Neural cell (in vitro differentiated cells): ENCODE measurements at regions not wholly inside any gene's neighbourhood (a gene's known extent, or its start where the extent isn't known, plus 50 kb on each side); places are given as distances from the start of the nearest gene placed in this dataset.
A peak's percentile ranks its signal among the peaks of the same experiment; 100 is the strongest.

ENCODE experiments used
- CTCF ChIP-seq: fragments of 450-650 bp; IDR thresholded peaks from 2 replicates; pipeline ENCODE4 v1.5.1; 2014; ENCODE audit warnings: antibody characterized with exemption, mild to moderate bottlenecking, moderate library complexity; ENCODE audit not compliant: poor library complexity, severe bottlenecking
- EZH2 ChIP-seq: fragments of 200-600, 300-800 bp; shearing (Covaris generic), sonication (generic); IDR thresholded peaks from 2 replicates; pipeline ENCODE4 v1.6.1; 2014; ENCODE audit warnings: antibody characterized with exemption, low read length, borderline replicate concordance, mild to moderate bottlenecking; ENCODE audit not compliant: insufficient read depth, poor library complexity, severe bottlenecking
- POLR2AphosphoS5 ChIP-seq: IDR thresholded peaks from 2 replicates; pipeline ENCODE4 v1.6.1; 2012
- RAD21 ChIP-seq: fragments of 450-650 bp; conservative IDR thresholded peaks from 2 replicates; pipeline ENCODE4 v1.6.1; 2014; ENCODE audit warnings: antibody characterized with exemption, mild to moderate bottlenecking, moderate library complexity
- REST ChIP-seq: IDR thresholded peaks from 2 replicates; pipeline ENCODE4 v1.6.1; 2012; ENCODE audit warnings: borderline replicate concordance
- TAF1 ChIP-seq: IDR thresholded peaks from 2 replicates; pipeline ENCODE4 v1.6.1; 2012; ENCODE audit warnings: low read depth

- peak; percentile 36 for TF ChIP-seq CTCF
- TF ChIP-seq EZH2, result no peak
- no peak for TF ChIP-seq POLR2AphosphoS5
- no peak for TF ChIP-seq REST
- no peak for TF ChIP-seq RAD21
- no peak for TF ChIP-seq TAF1
Observed at GRCh38 chr2:76197842-76198448, 487.2 kb upstream of the GCFC2 start.
